ENCODE measurements at regions not wholly inside any gene's neighbourhood (a gene's known extent, or its start where the extent isn't known, plus 50 kb on each side); places are given as distances from the start of the nearest gene placed in this dataset.

DNA sequence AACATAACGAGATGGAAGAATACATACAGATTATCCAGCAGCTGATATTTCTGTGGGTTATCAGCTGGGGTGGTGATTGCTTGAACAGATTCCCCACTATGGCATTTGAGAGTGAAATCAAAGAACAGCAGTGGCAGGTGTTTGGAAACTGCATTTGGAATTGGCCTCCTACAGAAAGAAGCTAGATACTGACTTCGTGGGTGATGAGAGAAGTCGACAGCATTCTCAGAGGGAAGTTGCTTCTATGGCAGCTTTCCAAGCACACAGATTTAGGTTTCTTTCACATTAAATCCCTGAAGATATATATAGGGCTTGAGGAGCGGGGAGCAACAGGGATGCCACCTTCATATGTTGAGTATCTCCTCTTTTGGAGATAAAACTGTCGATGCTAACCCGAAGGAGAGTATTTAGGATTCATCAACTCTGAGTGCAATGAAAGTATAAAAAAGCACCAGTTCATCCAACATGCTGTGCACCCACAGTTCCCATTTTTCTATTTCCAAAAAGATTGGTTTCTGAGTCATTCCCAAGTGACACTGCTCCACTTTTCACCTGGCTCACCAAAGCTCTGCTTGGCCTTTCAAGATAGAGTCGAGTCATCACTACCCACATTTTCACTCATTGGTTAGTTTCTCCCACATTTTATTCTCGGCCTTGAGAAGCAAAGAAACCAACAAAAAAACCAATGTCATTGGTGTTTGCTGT, 579.8 kb upstream of the SUCLG2 start:
- TF ChIP-seq RARB (CRISPR knock-in tag; IDR thresholded peaks at IDR 0.05) = no peak
- TF ChIP-seq, protein P1, sequence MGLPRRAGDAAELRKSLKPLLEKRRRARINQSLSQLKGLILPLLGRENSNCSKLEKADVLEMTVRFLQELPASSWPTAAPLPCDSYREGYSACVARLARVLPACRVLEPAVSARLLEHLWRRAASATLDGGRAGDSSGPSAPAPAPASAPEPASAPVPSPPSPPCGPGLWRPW (IDR thresholded peaks at IDR 0.05) = no peak
- TF ChIP-seq, protein P2, sequence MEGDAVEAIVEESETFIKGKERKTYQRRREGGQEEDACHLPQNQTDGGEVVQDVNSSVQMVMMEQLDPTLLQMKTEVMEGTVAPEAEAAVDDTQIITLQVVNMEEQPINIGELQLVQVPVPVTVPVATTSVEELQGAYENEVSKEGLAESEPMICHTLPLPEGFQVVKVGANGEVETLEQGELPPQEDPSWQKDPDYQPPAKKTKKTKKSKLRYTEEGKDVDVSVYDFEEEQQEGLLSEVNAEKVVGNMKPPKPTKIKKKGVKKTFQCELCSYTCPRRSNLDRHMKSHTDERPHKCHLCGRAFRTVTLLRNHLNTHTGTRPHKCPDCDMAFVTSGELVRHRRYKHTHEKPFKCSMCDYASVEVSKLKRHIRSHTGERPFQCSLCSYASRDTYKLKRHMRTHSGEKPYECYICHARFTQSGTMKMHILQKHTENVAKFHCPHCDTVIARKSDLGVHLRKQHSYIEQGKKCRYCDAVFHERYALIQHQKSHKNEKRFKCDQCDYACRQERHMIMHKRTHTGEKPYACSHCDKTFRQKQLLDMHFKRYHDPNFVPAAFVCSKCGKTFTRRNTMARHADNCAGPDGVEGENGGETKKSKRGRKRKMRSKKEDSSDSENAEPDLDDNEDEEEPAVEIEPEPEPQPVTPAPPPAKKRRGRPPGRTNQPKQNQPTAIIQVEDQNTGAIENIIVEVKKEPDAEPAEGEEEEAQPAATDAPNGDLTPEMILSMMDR (IDR thresholded peaks at IDR 0.05) = no peak
- no peak for TF ChIP-seq RNF2 (IDR thresholded peaks at IDR 0.05; ENCODE audit: borderline replicate concordance, low read depth)
- TF ChIP-seq PHF8 (IDR thresholded peaks at IDR 0.05; ENCODE audit: borderline replicate concordance, low read depth) = no peak
- no peak for TF ChIP-seq ZSCAN20 (CRISPR knock-in tag; IDR thresholded peaks at IDR 0.05)
- no peak for TF ChIP-seq ZNF302 (CRISPR knock-in tag; IDR thresholded peaks at IDR 0.05)
- TF ChIP-seq GATA3 (IDR thresholded peaks at IDR 0.05; ENCODE audit: borderline replicate concordance) = no peak
- no peak for TF ChIP-seq CHD2 (IDR thresholded peaks at IDR 0.05; ENCODE audit: low read length, partially characterized antibody)
- ChIA-PET POLR2A (no interaction called here), CTCF (no interaction called here)
- H3K9me3 ChIP-seq = no peaks in the 10 kb centered on the region
- no peak overlapping the region for H3K4me2 ChIP-seq
- H3K27ac ChIP-seq = no peak overlapping the region
- no peaks in the 10 kb centered on the region for H3K4me1 ChIP-seq
- no peak overlapping the region for H3K4me3 ChIP-seq
- WGBS (ENCODE audit: missing lambda C conversion rate) = 4% methylated on average over 8 of the region's 8 CpGs
- ATAC-seq (no peak), DNase-seq (ENCODE audit: low read depth in 1 of 2, low spot score in 1 of 2) (no peak), FAIRE-seq (no peak)

DNA sequence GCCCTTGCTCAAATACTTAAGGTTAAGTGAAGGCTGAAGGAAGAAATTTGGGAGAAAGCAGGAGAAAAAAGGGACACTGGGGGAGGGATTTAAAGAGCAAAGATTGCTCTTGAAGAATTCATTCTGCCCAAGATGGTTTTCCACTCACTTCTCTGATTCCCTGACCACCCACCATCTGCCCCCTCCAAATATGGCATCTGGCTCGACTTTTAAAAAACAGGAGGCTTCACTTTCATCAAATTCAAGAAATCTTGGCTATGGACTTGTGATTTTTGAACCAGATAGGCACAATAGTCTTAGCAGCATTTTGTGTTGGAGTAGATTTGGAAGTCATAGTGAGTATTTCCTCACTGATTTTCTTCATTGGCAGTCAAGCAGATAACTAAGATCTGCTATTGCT, 574.4 kb upstream of the SUCLG2 start:
- TF ChIP-seq SREBF2 (IDR thresholded peaks at IDR 0.05) = no peak
- ATAC-seq (no peak), FAIRE-seq (no peak), DNase-seq (ENCODE audit: low read depth in 1 of 2, low spot score in 1 of 2) (no peak)
- no peak overlapping the region for H3K4me3 ChIP-seq
- H3K4me2 ChIP-seq = no peak overlapping the region
- 0% methylated on average over 1 of the region's 1 CpG for WGBS (ENCODE audit: missing lambda C conversion rate)
- no peaks in the 10 kb centered on the region for H3K9me3 ChIP-seq
- H3K4me1 ChIP-seq = no peaks in the 10 kb centered on the region
- ChIA-PET POLR2A (no interaction called here), CTCF (interaction anchor here (1.0 kb wide), 1 partner anchor 22 kb away, joined by 3 read pairs; no protein-coding TSS in a partner anchor)
- H3K27ac ChIP-seq = no peak overlapping the region

DNA sequence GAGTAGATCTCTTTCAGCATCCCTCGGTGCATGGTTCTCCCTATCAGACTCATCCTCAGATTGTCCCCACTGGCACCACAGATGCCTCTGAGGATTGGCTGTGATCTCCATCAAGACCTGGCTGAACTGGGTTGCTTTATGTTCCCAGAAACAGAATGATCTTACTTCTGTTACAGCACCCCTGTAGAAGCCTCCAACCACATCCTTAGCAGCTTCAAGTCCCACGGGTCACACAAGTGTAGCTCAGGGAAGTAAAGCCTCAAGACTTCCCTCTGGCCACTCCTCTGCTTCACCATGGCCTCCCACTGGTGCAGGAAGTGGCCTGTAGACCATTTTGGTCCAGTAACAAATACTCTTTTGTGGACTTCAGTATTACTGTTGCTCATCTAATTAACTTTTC, 566.4 kb upstream of the SUCLG2 start:
- H3K27ac ChIP-seq = no peak overlapping the region
- ChIA-PET POLR2A (no interaction called here), CTCF (no interaction called here)
- H3K4me2 ChIP-seq = no peak overlapping the region
- 4% methylated on average over 2 of the region's 2 CpGs for WGBS (ENCODE audit: missing lambda C conversion rate)
- FAIRE-seq (no peak), DNase-seq (ENCODE audit: low read depth in 1 of 2, low spot score in 1 of 2) (no peak), ATAC-seq (no peak)
- TF ChIP-seq, protein P3, sequence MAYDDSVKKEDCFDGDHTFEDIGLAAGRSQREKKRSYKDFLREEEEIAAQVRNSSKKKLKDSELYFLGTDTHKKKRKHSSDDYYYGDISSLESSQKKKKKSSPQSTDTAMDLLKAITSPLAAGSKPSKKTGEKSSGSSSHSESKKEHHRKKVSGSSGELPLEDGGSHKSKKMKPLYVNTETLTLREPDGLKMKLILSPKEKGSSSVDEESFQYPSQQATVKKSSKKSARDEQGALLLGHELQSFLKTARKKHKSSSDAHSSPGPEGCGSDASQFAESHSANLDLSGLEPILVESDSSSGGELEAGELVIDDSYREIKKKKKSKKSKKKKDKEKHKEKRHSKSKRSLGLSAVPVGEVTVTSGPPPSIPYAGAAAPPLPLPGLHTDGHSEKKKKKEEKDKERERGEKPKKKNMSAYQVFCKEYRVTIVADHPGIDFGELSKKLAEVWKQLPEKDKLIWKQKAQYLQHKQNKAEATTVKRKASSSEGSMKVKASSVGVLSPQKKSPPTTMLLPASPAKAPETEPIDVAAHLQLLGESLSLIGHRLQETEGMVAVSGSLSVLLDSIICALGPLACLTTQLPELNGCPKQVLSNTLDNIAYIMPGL (CRISPR knock-in tag; IDR thresholded peaks at IDR 0.05; ENCODE audit: borderline replicate concordance) = no peak
- TF ChIP-seq, protein P4, sequence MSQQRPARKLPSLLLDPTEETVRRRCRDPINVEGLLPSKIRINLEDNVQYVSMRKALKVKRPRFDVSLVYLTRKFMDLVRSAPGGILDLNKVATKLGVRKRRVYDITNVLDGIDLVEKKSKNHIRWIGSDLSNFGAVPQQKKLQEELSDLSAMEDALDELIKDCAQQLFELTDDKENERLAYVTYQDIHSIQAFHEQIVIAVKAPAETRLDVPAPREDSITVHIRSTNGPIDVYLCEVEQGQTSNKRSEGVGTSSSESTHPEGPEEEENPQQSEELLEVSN (IDR thresholded peaks at IDR 0.05; ENCODE audit: borderline replicate concordance, low read depth) = no peak
- TF ChIP-seq POLR2A (IDR thresholded peaks at IDR 0.05; ENCODE audit: low read length) (no peak), EHF (CRISPR knock-in tag; IDR thresholded peaks at IDR 0.05) (no peak), ESRRA (IDR thresholded peaks at IDR 0.05; ENCODE audit: borderline replicate concordance, low read length) (no peak), KDM5A (IDR thresholded peaks at IDR 0.05) (no peak), NPAS2 (CRISPR knock-in tag; IDR thresholded peaks at IDR 0.05; ENCODE audit: borderline replicate concordance) (no peak), SREBF2 (IDR thresholded peaks at IDR 0.05) (no peak), ZFP36 (IDR thresholded peaks at IDR 0.05; ENCODE audit: borderline replicate concordance, partially characterized antibody) (no peak), MYC (IDR thresholded peaks at IDR 0.05; ENCODE audit: borderline replicate concordance, low read length) (no peak), POLR2AphosphoS2 (conservative IDR thresholded peaks at IDR 0.05; ENCODE audit: low read length) (no peak), GATA3 (IDR thresholded peaks at IDR 0.05; ENCODE audit: borderline replicate concordance) (no peak), SMC3 (IDR thresholded peaks at IDR 0.05) (no peak), CHD2 (IDR thresholded peaks at IDR 0.05; ENCODE audit: low read length, partially characterized antibody) (no peak)
- TF ChIP-seq, protein P5, sequence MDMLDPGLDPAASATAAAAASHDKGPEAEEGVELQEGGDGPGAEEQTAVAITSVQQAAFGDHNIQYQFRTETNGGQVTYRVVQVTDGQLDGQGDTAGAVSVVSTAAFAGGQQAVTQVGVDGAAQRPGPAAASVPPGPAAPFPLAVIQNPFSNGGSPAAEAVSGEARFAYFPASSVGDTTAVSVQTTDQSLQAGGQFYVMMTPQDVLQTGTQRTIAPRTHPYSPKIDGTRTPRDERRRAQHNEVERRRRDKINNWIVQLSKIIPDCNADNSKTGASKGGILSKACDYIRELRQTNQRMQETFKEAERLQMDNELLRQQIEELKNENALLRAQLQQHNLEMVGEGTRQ (IDR thresholded peaks at IDR 0.05) = no peak
- H3K9me3 ChIP-seq = no peaks in the 10 kb centered on the region
- H3K4me1 ChIP-seq = no peaks in the 10 kb centered on the region
- H3K4me3 ChIP-seq = no peak overlapping the region

Data from A549 (cell line).